Peyer's patch (tissue), 4 donors: ENCODE measurements at regions not wholly inside any gene's neighbourhood (a gene's known extent, or its start where the extent isn't known, plus 50 kb on each side); places are given as distances from the start of the nearest gene placed in this dataset.
"Not testable (repeated sequence)": the region's sequence is repeated elsewhere in the genome, so short reads cannot be mapped to it uniquely, and the experiment has no call there.

Source experiments
- DNase-seq, 3 donors: peaks; one replicate each; pipeline ENCODE4 v3.0.0-alpha.2; 2017 to 2019
- H3K27ac ChIP-seq, 4 donors: fragments of 200-600 bp; sonication (generic); one replicate each; pipeline ENCODE4 v1.5.1; 2016 to 2019
- H3K27me3 ChIP-seq, 2 donors: fragments of 200-600 bp; sonication (generic); one replicate each; pipeline ENCODE4 v1.5.1; 2019
- H3K36me3 ChIP-seq, 3 donors: fragments of 200-600 bp; sonication (generic); one replicate each; pipeline ENCODE4 v1.5.1; 2016 to 2019
- H3K4me1 ChIP-seq, 4 donors: fragments of 200-600 bp; sonication (generic); one replicate each; pipeline ENCODE4 v1.5.1; 2016 to 2019
- H3K4me3 ChIP-seq, 4 donors: fragments of 200-600 bp; sonication (generic); 1 replicate in 3 of 4; 2 replicates in 1 of 4; pipeline ENCODE4 v1.5.1; 2016 to 2019; ENCODE audit warnings: mild to moderate bottlenecking in 1 of 4
- H3K9me3 ChIP-seq, 4 donors: fragments of 200-600 bp; sonication (generic); one replicate each; pipeline ENCODE4 v1.5.1; 2016 to 2019; ENCODE audit warnings: mild to moderate bottlenecking in 1 of 4
- CTCF ChIP-seq, 6 experiments: fragments of 450-650 bp in 4 of 6; fragments of 200-600 bp in 2 of 6; sonication (generic) in 1 of 6; IDR thresholded peaks; one replicate each; pipeline ENCODE4 v1.5.1; 2017 to 2019; ENCODE audit warnings: antibody characterized with exemption in 6 of 6, mild to moderate bottlenecking in 3 of 6, moderate library complexity in 1 of 6
- POLR2A ChIP-seq, 2 donors: fragments of 450-650 bp; IDR thresholded peaks; one replicate each; pipeline ENCODE4 v1.5.1; 2017; ENCODE audit warnings: antibody characterized with exemption in 2 of 2, mild to moderate bottlenecking in 2 of 2, moderate library complexity in 2 of 2

- no peak for DNase-seq
- Histone ChIP-seq H3K4me3 (no peak overlapping the region), H3K9me3 (no peaks in the 10 kb centered on the region), H3K27ac (no peak overlapping the region), H3K4me1 (no peaks in the 10 kb centered on the region), H3K27me3 (no peaks in the 10 kb centered on the region), H3K36me3 (no peaks in the 10 kb centered on the region)
- no peak for TF ChIP-seq POLR2A (IDR thresholded peaks at IDR 0.05)
- no peak for TF ChIP-seq CTCF (IDR thresholded peaks at IDR 0.05)
Observed at GRCh38 chr14:83170165-83170564, 1636.5 kb upstream of the SEL1L start.

GRCh38 chr14:83171761-83172160, 1638.1 kb upstream of the SEL1L start:
- Histone ChIP-seq H3K9me3 (no peaks in the 10 kb centered on the region), H3K4me1 (no peaks in the 10 kb centered on the region), H3K36me3 (no peaks in the 10 kb centered on the region), H3K27me3 (no peaks in the 10 kb centered on the region), H3K4me3 (no peak overlapping the region), H3K27ac (no peak overlapping the region)
- no peak for DNase-seq
- no peak for TF ChIP-seq CTCF (IDR thresholded peaks at IDR 0.05)
- no peak for TF ChIP-seq POLR2A (IDR thresholded peaks at IDR 0.05)

- no peak overlapping the region for H3K4me3 ChIP-seq
- H3K9me3 ChIP-seq = no peaks in the 10 kb centered on the region
- no peak for DNase-seq
- no peaks in the 10 kb centered on the region for H3K36me3 ChIP-seq
- H3K4me1 ChIP-seq = no peaks in the 10 kb centered on the region
- TF ChIP-seq POLR2A (IDR thresholded peaks at IDR 0.05) = no peak
- no peak for TF ChIP-seq CTCF (IDR thresholded peaks at IDR 0.05)
- H3K27ac ChIP-seq = no peak overlapping the region
- no peaks in the 10 kb centered on the region for H3K27me3 ChIP-seq
Observed at GRCh38 chr14:83172363-83172762, 1638.7 kb upstream of the SEL1L start.

GRCh38 chr14:83173687-83174086, 1640.0 kb upstream of the SEL1L start:
- H3K36me3 ChIP-seq = no peaks in the 10 kb centered on the region
- TF ChIP-seq CTCF (IDR thresholded peaks at IDR 0.05) = no peak
- TF ChIP-seq POLR2A (IDR thresholded peaks at IDR 0.05) = no peak
- H3K4me3 ChIP-seq = no peak overlapping the region

DNA sequence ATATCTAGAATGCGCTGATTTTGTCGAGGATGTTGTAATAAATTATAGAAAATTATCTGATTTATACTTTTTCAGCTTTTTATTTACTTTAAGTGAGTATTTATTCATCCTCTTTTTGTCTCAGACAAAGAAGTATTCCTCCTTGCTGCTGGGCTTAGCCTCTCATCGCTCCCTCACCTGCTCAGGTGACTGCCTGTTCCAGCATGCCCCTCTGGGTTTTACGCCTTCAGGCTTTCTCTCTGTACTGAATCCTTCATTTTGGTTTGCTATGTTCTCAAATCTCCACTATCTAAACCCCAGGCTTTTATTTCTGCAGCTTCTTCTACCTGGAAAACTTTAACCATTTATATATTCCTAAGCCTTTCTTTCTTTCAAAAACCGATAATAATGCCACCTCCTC, 1650.9 kb upstream of the SEL1L start:
- TF ChIP-seq CTCF (IDR thresholded peaks at IDR 0.05) = no peak
- no peak for TF ChIP-seq POLR2A (IDR thresholded peaks at IDR 0.05)
- no peak overlapping the region for H3K27ac ChIP-seq
- no peak for DNase-seq

More at GRCh38 chr14:83173687-83174086, 1640.0 kb upstream of the SEL1L start:
- DNase-seq = no peak
- H3K27ac ChIP-seq = no peak overlapping the region
- H3K27me3 ChIP-seq = no peaks in the 10 kb centered on the region
- H3K4me1 ChIP-seq = no peaks in the 10 kb centered on the region
- no peaks in the 10 kb centered on the region for H3K9me3 ChIP-seq

GRCh38 chr14:83188311-83188710, 1654.7 kb upstream of the SEL1L start:
- not testable (repeated sequence) for H3K9me3 ChIP-seq, H3K27ac ChIP-seq, H3K36me3 ChIP-seq, H3K4me1 ChIP-seq, H3K27me3 ChIP-seq, DNase-seq, H3K4me3 ChIP-seq

More for the DNA sequence above, 1650.9 kb upstream of the SEL1L start:
- Histone ChIP-seq H3K4me1 (no peaks in the 10 kb centered on the region), H3K36me3 (no peaks in the 10 kb centered on the region), H3K9me3 (no peaks in the 10 kb centered on the region), H3K27me3 (no peaks in the 10 kb centered on the region), H3K4me3 (no peak overlapping the region)
